ENCODE measurements at regions not wholly inside any gene's neighbourhood (a gene's known extent, or its start where the extent isn't known, plus 50 kb on each side); places are given as distances from the start of the nearest gene placed in this dataset.

GRCh38 chr5:2324788-2325187, 426.7 kb downstream of the IRX2 start:
- TF ChIP-seq, protein P1, sequence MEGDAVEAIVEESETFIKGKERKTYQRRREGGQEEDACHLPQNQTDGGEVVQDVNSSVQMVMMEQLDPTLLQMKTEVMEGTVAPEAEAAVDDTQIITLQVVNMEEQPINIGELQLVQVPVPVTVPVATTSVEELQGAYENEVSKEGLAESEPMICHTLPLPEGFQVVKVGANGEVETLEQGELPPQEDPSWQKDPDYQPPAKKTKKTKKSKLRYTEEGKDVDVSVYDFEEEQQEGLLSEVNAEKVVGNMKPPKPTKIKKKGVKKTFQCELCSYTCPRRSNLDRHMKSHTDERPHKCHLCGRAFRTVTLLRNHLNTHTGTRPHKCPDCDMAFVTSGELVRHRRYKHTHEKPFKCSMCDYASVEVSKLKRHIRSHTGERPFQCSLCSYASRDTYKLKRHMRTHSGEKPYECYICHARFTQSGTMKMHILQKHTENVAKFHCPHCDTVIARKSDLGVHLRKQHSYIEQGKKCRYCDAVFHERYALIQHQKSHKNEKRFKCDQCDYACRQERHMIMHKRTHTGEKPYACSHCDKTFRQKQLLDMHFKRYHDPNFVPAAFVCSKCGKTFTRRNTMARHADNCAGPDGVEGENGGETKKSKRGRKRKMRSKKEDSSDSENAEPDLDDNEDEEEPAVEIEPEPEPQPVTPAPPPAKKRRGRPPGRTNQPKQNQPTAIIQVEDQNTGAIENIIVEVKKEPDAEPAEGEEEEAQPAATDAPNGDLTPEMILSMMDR (IDR thresholded peaks at IDR 0.05; ENCODE audit: low read depth, low read length, poor library complexity, severe bottlenecking) = no peak
- TF ChIP-seq EZH2phosphoT487 (IDR thresholded peaks at IDR 0.05; ENCODE audit: borderline replicate concordance, low read length) = no peak

All from DOHH2 (cell line).